ENCODE measurements at regions not wholly inside any gene's neighbourhood (a gene's known extent, or its start where the extent isn't known, plus 50 kb on each side); places are given as distances from the start of the nearest gene placed in this dataset.

DNA sequence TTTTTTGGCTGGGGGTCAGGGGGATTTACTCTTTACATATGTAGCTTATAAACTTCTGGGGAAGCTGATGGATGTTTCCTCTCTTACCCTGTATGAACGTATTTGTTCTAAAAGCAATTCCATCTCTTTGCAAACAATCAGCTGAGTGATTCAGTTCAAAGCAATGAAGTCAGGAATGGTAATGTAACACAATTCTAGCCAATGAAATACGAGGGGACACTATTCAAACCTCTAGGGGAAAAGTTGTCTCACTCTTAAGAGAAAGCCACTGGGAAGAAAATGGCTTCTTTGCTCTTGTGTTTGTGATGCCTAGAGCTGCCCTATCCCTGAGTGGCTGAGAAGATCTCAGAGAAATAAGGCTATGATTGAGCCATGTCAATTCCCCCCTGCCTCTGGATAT is 134.8 kb upstream of the SEMA3C start (continued):
- TF ChIP-seq, protein P1, sequence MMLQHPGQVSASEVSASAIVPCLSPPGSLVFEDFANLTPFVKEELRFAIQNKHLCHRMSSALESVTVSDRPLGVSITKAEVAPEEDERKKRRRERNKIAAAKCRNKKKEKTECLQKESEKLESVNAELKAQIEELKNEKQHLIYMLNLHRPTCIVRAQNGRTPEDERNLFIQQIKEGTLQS (IDR thresholded peaks at IDR 0.05; ENCODE audit: insufficient read depth, low read depth, low read length), result no peak
- TF ChIP-seq ZNF274 (IDR thresholded peaks at IDR 0.05; ENCODE audit: borderline replicate concordance, extremely low read depth, low read length), result no peak
- TF ChIP-seq BCL11A (IDR thresholded peaks at IDR 0.05; ENCODE audit: low read depth in 2 of 2, low read length in 2 of 2), result no peak
- no peak for TF ChIP-seq SUZ12 (IDR thresholded peaks at IDR 0.05; ENCODE audit: low read length)
